ENCODE measurements at regions not wholly inside any gene's neighbourhood (a gene's known extent, or its start where the extent isn't known, plus 50 kb on each side); places are given as distances from the start of the nearest gene placed in this dataset.

DNA sequence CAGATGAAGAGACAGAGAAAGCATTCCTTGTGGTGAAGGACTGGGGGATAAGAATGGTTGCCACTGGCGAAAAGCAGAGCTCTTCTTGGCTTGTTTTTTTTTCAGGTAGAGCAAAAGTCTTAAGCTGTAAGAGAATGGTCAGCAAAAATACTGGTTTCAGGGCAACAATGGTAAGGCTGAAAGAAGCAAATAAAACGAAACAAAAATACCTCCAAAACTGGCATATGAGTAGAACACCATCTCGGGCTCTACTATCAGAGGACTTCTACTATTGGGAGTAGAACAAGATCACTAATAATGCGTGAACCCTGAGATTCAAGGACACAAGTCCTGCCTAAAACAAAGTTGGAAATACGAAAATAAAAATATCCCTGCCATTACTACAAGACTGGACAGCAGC, 1823.2 kb upstream of the CDH6 start:
- Mint-ChIP-seq H3K36me3 (ENCODE audit: low read depth) (no peaks in the 10 kb centered on the region), H3K27me3 (no peaks in the 10 kb centered on the region), H3K27ac (no peak overlapping the region), H3K9me3 (ENCODE audit: low read depth) (peaks cover 12% of the 10 kb centered on the region), H3K4me3 (no peak overlapping the region), H3K4me1 (no peaks in the 10 kb centered on the region)
- no peak for ATAC-seq
- ChIA-PET CTCF (interaction anchor here (0.7 kb wide), 1 partner anchor 340 kb away, joined by 4 read pairs; no protein-coding TSS in a partner anchor), POLR2A (no interaction called here)
- intact Hi-C loops (cut with DNase I, micrococcal nuclease) = no loop called here
- DNase-seq = no peak

GRCh38 chr5:29367176-29367833, 1826.2 kb upstream of the CDH6 start:
- no peaks in the 10 kb centered on the region for H3K4me1 Mint-ChIP-seq

DNA sequence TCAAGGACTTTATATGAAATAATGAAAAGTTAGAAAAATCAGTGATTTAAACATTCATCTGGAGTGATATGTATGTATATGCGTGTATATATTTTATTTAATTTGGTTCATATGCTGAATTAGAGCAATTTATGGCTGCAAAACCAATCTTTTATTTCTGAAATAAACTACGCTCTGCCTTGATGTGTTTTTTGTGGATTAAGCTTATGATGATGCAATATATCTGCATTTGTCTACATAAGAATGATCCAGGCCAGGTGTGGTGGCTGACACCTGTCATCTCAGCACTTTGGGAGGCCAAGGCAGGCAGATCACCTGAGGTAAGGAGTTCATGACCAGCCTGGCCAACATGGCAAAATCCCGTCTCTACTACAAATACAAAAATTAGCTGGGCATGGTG, 1842.3 kb upstream of the CDH6 start:
- intact Hi-C loops (cut with DNase I, micrococcal nuclease) = no loop called here
- H3K9me3 Mint-ChIP-seq (ENCODE audit: low read depth) = peaks cover 7% of the 10 kb centered on the region
- CTCF ChIA-PET = no interaction called here
- no peaks in the 10 kb centered on the region for H3K36me3 Mint-ChIP-seq (ENCODE audit: low read depth)
- H3K4me1 Mint-ChIP-seq = no peaks in the 10 kb centered on the region
- POLR2A ChIA-PET = no interaction called here
- ATAC-seq (no peak), DNase-seq (no peak)
- no peaks in the 10 kb centered on the region for H3K27me3 Mint-ChIP-seq
- no peak overlapping the region for H3K27ac Mint-ChIP-seq
- no peak overlapping the region for H3K4me3 Mint-ChIP-seq

More at GRCh38 chr5:29367176-29367833, 1826.2 kb upstream of the CDH6 start:
- Mint-ChIP-seq H3K36me3 (ENCODE audit: low read depth) (no peaks in the 10 kb centered on the region), H3K4me3 (no peak overlapping the region), H3K27ac (no peak overlapping the region), H3K27me3 (no peaks in the 10 kb centered on the region), H3K9me3 (ENCODE audit: low read depth) (peaks cover 14% of the 10 kb centered on the region)
- ATAC-seq = no peak
- ChIA-PET POLR2A (no interaction called here), CTCF (no interaction called here)
- no peak for DNase-seq
- intact Hi-C loops (cut with DNase I, micrococcal nuclease) = no loop called here

GRCh38 chr5:29337030-29337429, 1856.5 kb upstream of the CDH6 start:
- ChIA-PET CTCF (no interaction called here), POLR2A (no interaction called here)
- ATAC-seq (no peak), DNase-seq (no peak)
- Mint-ChIP-seq H3K4me3 (no peak overlapping the region), H3K27ac (no peak overlapping the region), H3K4me1 (no peaks in the 10 kb centered on the region), H3K36me3 (ENCODE audit: low read depth) (no peaks in the 10 kb centered on the region), H3K27me3 (no peaks in the 10 kb centered on the region), H3K9me3 (ENCODE audit: low read depth) (peaks cover 21% of the 10 kb centered on the region)
- intact Hi-C loops (cut with DNase I, micrococcal nuclease) = no loop called here

GRCh38 chr5:29321591-29321990, 1871.9 kb upstream of the CDH6 start:
- DNase-seq = no peak
- no peak overlapping the region for H3K27ac Mint-ChIP-seq
- H3K4me3 Mint-ChIP-seq = no peak overlapping the region
- no peak for ATAC-seq
- no peaks in the 10 kb centered on the region for H3K4me1 Mint-ChIP-seq
- POLR2A ChIA-PET = no interaction called here
- CTCF ChIA-PET = interaction anchor here (0.6 to 1.2 kb wide), 2 partner anchors 23 to 489 kb away, joined by 3 read pairs; no protein-coding TSS in a partner anchor
- H3K36me3 Mint-ChIP-seq (ENCODE audit: low read depth) = no peaks in the 10 kb centered on the region
- H3K27me3 Mint-ChIP-seq = no peaks in the 10 kb centered on the region
- peaks cover 7% of the 10 kb centered on the region for H3K9me3 Mint-ChIP-seq (ENCODE audit: low read depth)
- intact Hi-C loops (cut with DNase I, micrococcal nuclease) = no loop called here

DNA sequence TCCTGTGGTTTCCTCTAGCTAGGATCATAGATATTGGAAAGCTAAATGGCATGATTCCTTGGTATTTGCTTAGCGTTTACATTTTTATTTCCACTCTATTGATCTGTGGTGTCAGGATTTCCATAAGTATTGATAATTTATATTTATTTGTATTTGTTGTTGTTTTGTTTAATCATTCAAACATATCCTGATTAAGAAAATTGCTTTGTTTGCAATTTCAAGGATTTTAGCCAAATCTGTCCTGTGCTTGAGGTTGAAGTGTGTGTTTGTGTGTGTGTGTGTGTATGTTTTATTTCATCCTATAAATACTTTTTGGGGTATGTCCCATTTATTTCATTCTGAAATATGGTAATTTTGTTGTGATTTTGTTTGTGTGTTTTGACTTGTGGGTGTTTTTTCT, 1884.1 kb upstream of the CDH6 start:
- intact Hi-C loops (cut with DNase I, micrococcal nuclease) = no loop called here
- no peak for DNase-seq
- no peak overlapping the region for H3K27ac Mint-ChIP-seq
- ATAC-seq = no peak
- H3K4me1 Mint-ChIP-seq = no peaks in the 10 kb centered on the region
- ChIA-PET CTCF (no interaction called here), POLR2A (no interaction called here)
- no peak overlapping the region for H3K4me3 Mint-ChIP-seq
- H3K9me3 Mint-ChIP-seq (ENCODE audit: low read depth) = peaks cover 14% of the 10 kb centered on the region
- no peaks in the 10 kb centered on the region for H3K36me3 Mint-ChIP-seq (ENCODE audit: low read depth)
- no peaks in the 10 kb centered on the region for H3K27me3 Mint-ChIP-seq

DNA sequence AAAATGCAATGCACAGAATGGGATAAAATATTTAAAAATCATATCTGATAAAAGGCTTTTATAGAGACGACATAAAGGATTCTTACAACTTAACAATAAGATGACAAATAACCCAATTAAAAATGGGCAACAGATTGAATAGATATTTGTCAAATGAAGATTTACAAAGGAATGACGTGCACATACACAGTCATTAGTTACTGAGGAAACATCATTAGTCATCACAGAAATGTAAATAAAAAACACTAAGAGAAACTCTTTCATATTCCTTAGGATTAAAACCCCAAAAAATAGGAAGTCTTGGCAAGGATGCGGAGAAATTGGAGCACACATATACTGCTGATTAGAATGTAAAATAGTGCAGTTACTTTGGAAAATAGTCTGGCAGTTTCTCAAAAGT, 1886.0 kb upstream of the CDH6 start:
- Mint-ChIP-seq H3K4me3 (no peak overlapping the region), H3K27ac (no peak overlapping the region), H3K27me3 (no peaks in the 10 kb centered on the region), H3K4me1 (no peaks in the 10 kb centered on the region), H3K9me3 (ENCODE audit: low read depth) (peaks cover 14% of the 10 kb centered on the region), H3K36me3 (ENCODE audit: low read depth) (no peaks in the 10 kb centered on the region)
- intact Hi-C loops (cut with DNase I, micrococcal nuclease) = no loop called here
- ChIA-PET POLR2A (no interaction called here), CTCF (no interaction called here)
- ATAC-seq = no peak
- DNase-seq = no peak

GRCh38 chr5:29304545-29304944, 1888.9 kb upstream of the CDH6 start:
- Mint-ChIP-seq H3K27ac (no peak overlapping the region), H3K4me1 (no peaks in the 10 kb centered on the region), H3K4me3 (no peak overlapping the region), H3K27me3 (no peaks in the 10 kb centered on the region), H3K36me3 (ENCODE audit: low read depth) (no peaks in the 10 kb centered on the region), H3K9me3 (ENCODE audit: low read depth) (peaks cover 10% of the 10 kb centered on the region)
- ATAC-seq (no peak), DNase-seq (no peak)
- CTCF ChIA-PET = no interaction called here
- intact Hi-C loops (cut with DNase I, micrococcal nuclease) = no loop called here
- POLR2A ChIA-PET = no interaction called here

DNA sequence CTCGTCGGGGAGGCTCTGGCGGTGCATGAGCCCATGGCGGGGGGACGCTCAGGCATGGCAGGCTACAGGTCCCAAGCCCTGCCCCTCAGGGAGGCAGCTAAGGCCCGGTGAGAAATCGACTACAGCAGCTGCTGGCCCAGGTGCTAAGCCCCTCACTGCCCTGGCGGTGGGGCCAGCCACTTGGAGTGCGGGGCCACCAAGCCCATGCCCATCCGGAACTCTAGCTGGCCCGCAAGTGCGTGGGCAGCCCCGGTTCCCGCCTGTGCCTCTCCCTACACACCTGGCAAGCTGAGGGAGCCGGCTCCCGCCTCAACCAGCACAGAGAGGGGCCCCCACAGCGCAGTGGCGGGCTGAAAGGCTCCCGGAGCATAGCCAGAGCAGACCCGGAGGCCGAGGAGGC, 1896.9 kb upstream of the CDH6 start:
- ATAC-seq = no peak
- H3K27ac Mint-ChIP-seq = no peak overlapping the region
- H3K4me1 Mint-ChIP-seq = no peaks in the 10 kb centered on the region
- POLR2A ChIA-PET = no interaction called here
- H3K27me3 Mint-ChIP-seq = no peaks in the 10 kb centered on the region
- H3K9me3 Mint-ChIP-seq (ENCODE audit: low read depth) = peaks cover 11% of the 10 kb centered on the region
- intact Hi-C loops (cut with DNase I, micrococcal nuclease) = no loop called here
- CTCF ChIA-PET = no interaction called here
- H3K36me3 Mint-ChIP-seq (ENCODE audit: low read depth) = no peaks in the 10 kb centered on the region
- no peak overlapping the region for H3K4me3 Mint-ChIP-seq
- DNase-seq = no peak

GRCh38 chr5:29277642-29278041, 1915.8 kb upstream of the CDH6 start:
- H3K27ac Mint-ChIP-seq = no peak overlapping the region
- intact Hi-C loops (cut with DNase I, micrococcal nuclease) = no loop called here

GRCh38 chr5:29276371-29276770, 1917.1 kb upstream of the CDH6 start:
- H3K9me3 Mint-ChIP-seq (ENCODE audit: low read depth) = peaks cover 22% of the 10 kb centered on the region
- CTCF ChIA-PET = no interaction called here
- no peaks in the 10 kb centered on the region for H3K4me1 Mint-ChIP-seq
- no peak overlapping the region for H3K4me3 Mint-ChIP-seq
- ATAC-seq (no peak), DNase-seq (no peak)
- H3K36me3 Mint-ChIP-seq (ENCODE audit: low read depth) = no peaks in the 10 kb centered on the region
- POLR2A ChIA-PET = no interaction called here
- no peaks in the 10 kb centered on the region for H3K27me3 Mint-ChIP-seq
- H3K27ac Mint-ChIP-seq = no peak overlapping the region
- intact Hi-C loops (cut with DNase I, micrococcal nuclease) = no loop called here

More at GRCh38 chr5:29277642-29278041, 1915.8 kb upstream of the CDH6 start:
- Mint-ChIP-seq H3K4me3 (no peak overlapping the region), H3K4me1 (no peaks in the 10 kb centered on the region), H3K27me3 (no peaks in the 10 kb centered on the region), H3K36me3 (ENCODE audit: low read depth) (no peaks in the 10 kb centered on the region), H3K9me3 (ENCODE audit: low read depth) (peaks cover 23% of the 10 kb centered on the region)
- ATAC-seq (no peak), DNase-seq (no peak)
- POLR2A ChIA-PET = no interaction called here
- CTCF ChIA-PET = no interaction called here

GRCh38 chr5:29263915-29264351, 1929.6 kb upstream of the CDH6 start:
- Mint-ChIP-seq H3K27me3 (no peaks in the 10 kb centered on the region), H3K9me3 (ENCODE audit: low read depth) (peaks cover 14% of the 10 kb centered on the region), H3K36me3 (ENCODE audit: low read depth) (no peaks in the 10 kb centered on the region), H3K4me1 (no peaks in the 10 kb centered on the region), H3K27ac (no peak overlapping the region), H3K4me3 (no peak overlapping the region)
- DNase-seq = no peak
- CTCF ChIA-PET = no interaction called here
- POLR2A ChIA-PET = no interaction called here
- intact Hi-C loops (cut with DNase I, micrococcal nuclease) = no loop called here
- ATAC-seq = no peak

Measured in activated CD4-positive, alpha-beta T cell treated with anti-CD3 and anti-CD28 coated beads for 36 hours (primary cell).